Mammary epithelial cell (primary cell): ENCODE measurements at regions not wholly inside any gene's neighbourhood (a gene's known extent, or its start where the extent isn't known, plus 50 kb on each side); places are given as distances from the start of the nearest gene placed in this dataset.

ENCODE experiments used
- CTCF ChIP-seq, 2 donors: IDR thresholded peaks in 1 of 2; conservative IDR thresholded peaks in 1 of 2; 2 replicates each; pipeline ENCODE4 v1.5.1; 2011 to 2012; ENCODE audit warnings: inconsistent platforms in 2 of 2, low read length in 2 of 2, mild to moderate bottlenecking in 2 of 2, control low read depth in 1 of 2, low read depth in 1 of 2; ENCODE audit not compliant: insufficient read depth in 1 of 2; ENCODE audit errors: extremely low read depth in 1 of 2
- EZH2 ChIP-seq: IDR thresholded peaks from 2 replicates; pipeline ENCODE4 v1.6.1; 2012; ENCODE audit warnings: low read length, inconsistent platforms, borderline replicate concordance

GRCh38 chr4:20643631-20644030 is 56.6 kb upstream of the PACRGL start:
- no peak for TF ChIP-seq EZH2
- TF ChIP-seq CTCF (conservative IDR thresholded peaks at IDR 0.05 in 1 of 2, IDR thresholded peaks at IDR 0.05 in 1 of 2; ENCODE audit: extremely low read depth in 1 of 2, insufficient read depth in 1 of 2, low read depth in 1 of 2, low read length in 2 of 2): no peak
